Gastrocnemius medialis (tissue), 4 donors: ENCODE measurements at regions not wholly inside any gene's neighbourhood (a gene's known extent, or its start where the extent isn't known, plus 50 kb on each side); places are given as distances from the start of the nearest gene placed in this dataset.

Experiments used
- ATAC-seq, 2 donors: fragments of 150-250 bp; one replicate each; pipeline ENCODE4 v1.9.1; 2016
- DNase-seq, 2 donors: peaks; one replicate each; pipeline ENCODE4 v3.0.0-alpha.2; 2019
- H3K27ac ChIP-seq, 4 donors: fragments of 200-600 bp; sonication (generic); 1 replicate in 1 of 4; 2 replicates in 3 of 4; pipeline ENCODE4 v1.5.1; 2016 to 2018; ENCODE audit warnings: mild to moderate bottlenecking in 2 of 4, moderate library complexity in 1 of 4
- H3K27me3 ChIP-seq, 3 donors: fragments of 200-600 bp; sonication (generic) in 2 of 3; 1 replicate in 1 of 3; 2 replicates in 2 of 3; pipeline versions ENCODE4 v1.5.1 to v1.6.0; 2016 to 2019; ENCODE audit warnings: mild to moderate bottlenecking in 1 of 3, moderate library complexity in 1 of 3
- H3K36me3 ChIP-seq, 2 donors: fragments of 200-600 bp; sonication (generic) in 1 of 2; one replicate each; pipeline ENCODE4 v1.5.1; 2017 to 2018
- H3K4me1 ChIP-seq, 2 donors: fragments of 200-600 bp; sonication (generic) in 1 of 2; one replicate each; pipeline ENCODE4 v1.5.1; 2016 to 2017; ENCODE audit warnings: mild to moderate bottlenecking in 2 of 2
- H3K4me3 ChIP-seq, 4 donors: fragments of 200-600 bp; sonication (generic) in 3 of 4; 1 replicate in 1 of 4; 2 replicates in 3 of 4; pipeline ENCODE4 v1.5.1; 2016 to 2019; ENCODE audit warnings: mild to moderate bottlenecking in 2 of 4
- H3K9me3 ChIP-seq, 3 donors: fragments of 200-600 bp; sonication (generic) in 2 of 3; 1 replicate in 1 of 3; 2 replicates in 2 of 3; pipeline ENCODE4 v1.5.1; 2016 to 2019
- CTCF ChIP-seq, 5 experiments: fragments of 450-650 bp in 3 of 5; fragments of 200-600 bp in 2 of 5; sonication (generic) in 2 of 5; IDR thresholded peaks in 4 of 5; conservative IDR thresholded peaks in 1 of 5; 1 replicate in 4 of 5; 2 replicates in 1 of 5; pipeline ENCODE4 v1.5.1; 2016 to 2019; ENCODE audit warnings: antibody characterized with exemption in 5 of 5, mild to moderate bottlenecking in 3 of 5, moderate library complexity in 3 of 5
- POLR2A ChIP-seq, 2 donors: fragments of 450-650 bp; IDR thresholded peaks; one replicate each; pipeline ENCODE4 v1.6.1; 2017; ENCODE audit warnings: antibody characterized with exemption in 2 of 2, mild to moderate bottlenecking in 2 of 2, moderate library complexity in 2 of 2
- in situ Hi-C, 4 donors: fragments of 200-750 bp; cut with MboI; loops; one replicate each; pipeline versions ENCODE4 v1.15.0 to v1.8.0; 2017; ENCODE audit warnings: low sequenced_read_pairs in 4 of 4
- intact Hi-C: fragments of 100-400 bp; cut with DNase I; formaldehyde crosslinking; loops from one replicate; pipeline ENCODE4 v1.15.1; 2023; ENCODE audit warnings: low total_unique reads

- in situ Hi-C loops (no loop called here), intact Hi-C loops (no loop called here)
- Histone ChIP-seq H3K9me3 (no peaks in the 10 kb centered on the region), H3K36me3 (no peaks in the 10 kb centered on the region), H3K27ac (peak overlapping the region in 3 of 4 donors; percentile 76 to 82 (median 78)), H3K27me3 (no peaks in the 10 kb centered on the region), H3K4me3 (no peak overlapping the region), H3K4me1 (peaks cover 53 to 65% of the 10 kb centered on the region in 2 donors)
- DNase-seq (peak in 1 of 2 donors; percentile 42), ATAC-seq (no peak)
- no peak for TF ChIP-seq CTCF (IDR thresholded peaks at IDR 0.05 in 4 of 5, conservative IDR thresholded peaks at IDR 0.05 in 1 of 5)
- no peak for TF ChIP-seq POLR2A (IDR thresholded peaks at IDR 0.05)
Observed at GRCh38 chr9:109919736-109920408, 139.9 kb downstream of the PALM2AKAP2 start.

- Histone ChIP-seq H3K27me3 (no peaks in the 10 kb centered on the region), H3K4me1 (peaks cover 32 to 37% of the 10 kb centered on the region in 2 donors), H3K27ac (peak overlapping the region; percentile 70 to 77 (median 76)), H3K36me3 (no peaks in the 10 kb centered on the region), H3K9me3 (no peaks in the 10 kb centered on the region), H3K4me3 (no peak overlapping the region)
- peak in 1 of 2 donors; percentile 47 for ATAC-seq
- intact Hi-C loops: no loop called here
- TF ChIP-seq POLR2A (IDR thresholded peaks at IDR 0.05) (no peak), CTCF (IDR thresholded peaks at IDR 0.05 in 4 of 5, conservative IDR thresholded peaks at IDR 0.05 in 1 of 5) (peak in 1 of 5 experiments; percentile 13)
- in situ Hi-C loops: no loop called here
- peak in 1 of 2 donors; percentile 36 for DNase-seq
Observed at GRCh38 chr9:109922617-109923470, 142.8 kb downstream of the PALM2AKAP2 start.

GRCh38 chr9:109923471-109923760 is 143.4 kb downstream of the PALM2AKAP2 start:
- DNase-seq: peak; percentile 50 to 73
- Histone ChIP-seq H3K27me3 (no peaks in the 10 kb centered on the region), H3K4me1 (peaks cover 28 to 32% of the 10 kb centered on the region in 2 donors), H3K27ac (peak overlapping the region; percentile 70 to 77 (median 76)), H3K4me3 (no peak overlapping the region), H3K36me3 (no peaks in the 10 kb centered on the region), H3K9me3 (no peaks in the 10 kb centered on the region)
- in situ Hi-C loops (no loop called here), intact Hi-C loops (no loop called here)
- TF ChIP-seq POLR2A (IDR thresholded peaks at IDR 0.05) (no peak), CTCF (IDR thresholded peaks at IDR 0.05 in 4 of 5, conservative IDR thresholded peaks at IDR 0.05 in 1 of 5) (peak in 1 of 5 experiments; percentile 10)
- ATAC-seq: peak; percentile 74 to 83

- H3K9me3 ChIP-seq: no peaks in the 10 kb centered on the region
- ATAC-seq: no peak
- H3K4me3 ChIP-seq: no peak overlapping the region
- TF ChIP-seq CTCF (IDR thresholded peaks at IDR 0.05 in 4 of 5, conservative IDR thresholded peaks at IDR 0.05 in 1 of 5): no peak
- peaks cover 25 to 28% of the 10 kb centered on the region in 2 donors for H3K4me1 ChIP-seq
- in situ Hi-C loops: no loop called here
- no peaks in the 10 kb centered on the region for H3K36me3 ChIP-seq
- H3K27me3 ChIP-seq: no peaks in the 10 kb centered on the region
- no peak for DNase-seq
- intact Hi-C loops: no loop called here
- H3K27ac ChIP-seq: peak overlapping the region; percentile 70 to 77 (median 76)
Observed at GRCh38 chr9:109923806-109924205, 143.8 kb downstream of the PALM2AKAP2 start.
